Retina (tissue), 1 donor: ENCODE measurements at regions not wholly inside any gene's neighbourhood (a gene's known extent, or its start where the extent isn't known, plus 50 kb on each side); places are given as distances from the start of the nearest gene placed in this dataset.
A peak's percentile ranks its signal among the peaks of the same experiment; 100 is the strongest.

Experiments
- DNase-seq: peaks from one replicate; pipeline ENCODE4 v3.0.0-alpha.2; 2016

DNA sequence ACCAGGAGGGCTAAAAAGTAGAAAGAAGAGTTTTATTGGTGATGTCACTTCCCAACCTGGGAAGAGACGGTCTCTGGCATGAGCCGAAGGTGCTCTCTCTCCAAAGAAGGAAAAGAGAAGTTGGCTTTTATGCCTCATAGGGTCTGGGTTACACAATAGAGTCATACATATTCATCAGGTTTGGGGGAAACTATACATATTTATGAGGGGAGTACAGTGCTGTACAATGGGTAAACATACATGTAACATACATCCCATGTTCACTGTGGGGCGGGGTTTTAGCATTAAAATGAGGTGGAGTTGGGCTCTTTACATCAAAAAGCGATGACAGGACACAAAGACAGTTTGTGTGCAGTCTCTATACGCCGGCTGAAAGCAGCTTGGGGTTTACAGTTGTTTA, 701.7 kb downstream of the TYW1 start:
- DNase-seq: no peak

DNA sequence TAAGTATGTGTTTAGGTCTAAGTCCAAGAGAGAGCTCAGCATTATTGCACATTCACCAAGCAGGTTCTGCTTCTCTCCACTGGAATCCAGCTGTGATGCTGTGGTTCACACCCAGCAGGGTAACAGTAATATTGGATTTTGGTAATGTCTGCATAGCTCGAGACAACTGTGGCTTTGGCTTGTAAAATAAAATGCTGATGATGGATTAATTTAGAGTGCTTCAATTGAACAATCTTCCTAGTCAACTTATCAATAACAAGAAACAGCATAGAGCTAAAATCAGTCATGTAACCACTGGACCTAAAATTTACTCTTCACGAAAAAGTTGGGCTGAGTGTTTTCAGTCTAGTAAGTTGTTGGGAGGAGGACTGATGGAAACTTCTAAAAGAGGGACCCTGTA, 709.2 kb downstream of the TYW1 start:
- DNase-seq: no peak

DNA sequence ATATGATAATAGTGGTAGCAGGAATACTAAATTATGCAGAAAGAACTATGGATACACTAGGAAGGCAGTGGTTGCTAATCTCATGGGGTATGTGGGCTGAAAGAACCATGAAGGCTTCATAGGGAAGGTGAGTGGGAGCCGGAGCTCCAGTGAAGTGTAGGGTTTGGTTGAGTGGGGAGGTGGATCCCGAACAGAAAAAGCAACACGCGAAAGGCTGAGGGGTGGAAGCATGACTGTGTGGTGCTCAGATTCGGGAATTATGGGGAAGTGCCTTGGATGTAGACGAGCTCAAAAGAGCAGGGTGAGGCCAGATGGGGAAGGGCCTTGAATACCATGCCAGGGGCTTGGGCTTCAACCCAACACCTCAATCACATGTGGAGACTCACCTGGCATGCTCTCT, 715.1 kb downstream of the TYW1 start:
- DNase-seq: no peak

DNA sequence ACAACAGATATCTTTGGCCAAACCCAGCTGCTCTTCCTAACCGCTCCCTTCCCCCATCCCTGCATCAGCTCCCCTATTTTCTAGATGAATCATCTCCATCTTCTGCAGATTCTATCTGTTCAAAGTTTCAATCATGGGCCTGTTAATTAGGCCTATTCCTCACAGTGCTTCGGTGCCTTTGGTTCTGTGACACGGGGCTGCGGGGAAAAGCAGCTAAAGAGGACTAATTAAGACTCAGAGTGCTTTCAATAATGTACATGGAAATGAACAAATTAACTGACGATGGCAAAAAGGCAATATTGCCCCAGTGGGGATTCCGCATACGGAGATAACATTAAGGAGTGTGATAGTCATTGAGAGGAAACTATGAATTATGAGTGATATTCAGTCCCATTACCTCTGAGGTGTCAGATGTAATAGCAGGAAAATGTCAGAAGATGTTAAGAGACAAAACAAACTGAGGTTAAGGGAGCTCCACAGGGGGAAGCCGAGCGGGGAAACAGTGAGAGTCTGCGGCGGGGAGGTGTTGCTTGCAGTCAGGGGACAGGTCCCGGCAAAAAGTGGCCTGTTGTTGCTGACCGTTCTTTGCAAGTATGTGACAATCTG, 716.9 kb downstream of the TYW1 start:
- peak; percentile 32 for DNase-seq

DNA sequence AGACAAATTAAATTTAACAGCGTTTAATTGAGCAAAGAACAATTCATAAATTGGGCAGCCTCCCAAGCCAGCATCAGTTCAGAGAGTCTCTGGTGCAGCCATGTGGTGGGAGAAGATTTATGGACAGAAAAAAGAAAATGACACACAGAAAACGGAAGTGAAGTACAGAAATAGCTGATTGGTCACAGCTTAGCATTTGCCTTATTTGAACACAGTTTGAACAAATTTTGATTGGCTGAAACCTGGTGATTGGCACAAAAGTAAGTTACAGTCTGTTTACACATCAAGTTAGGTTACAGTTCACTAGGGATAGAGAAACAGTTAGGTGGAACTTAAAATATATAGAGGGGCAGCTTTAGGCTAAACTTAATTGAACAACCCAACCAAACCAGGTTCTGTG, 720.1 kb downstream of the TYW1 start:
- DNase-seq: no peak

DNA sequence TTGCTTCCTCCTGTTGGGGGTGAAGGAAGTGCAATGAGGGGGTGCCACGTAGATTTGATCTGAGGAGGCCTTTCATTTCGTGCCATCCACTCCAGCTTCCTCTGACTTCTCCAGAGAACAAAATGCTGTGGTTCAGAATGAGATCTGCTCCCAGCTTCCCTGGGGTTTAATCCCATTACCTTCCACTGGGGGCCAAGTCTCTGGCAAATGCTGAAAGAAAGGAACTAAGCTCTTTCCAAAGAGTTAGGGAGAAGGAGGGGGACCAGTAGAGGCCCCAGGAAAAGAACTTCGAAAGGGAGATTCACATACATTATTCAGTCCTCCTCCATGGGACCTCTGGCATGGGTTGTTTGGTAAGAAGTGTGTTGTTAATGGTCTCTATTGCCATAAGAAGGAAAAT, 727.0 kb downstream of the TYW1 start:
- DNase-seq: no peak

DNA sequence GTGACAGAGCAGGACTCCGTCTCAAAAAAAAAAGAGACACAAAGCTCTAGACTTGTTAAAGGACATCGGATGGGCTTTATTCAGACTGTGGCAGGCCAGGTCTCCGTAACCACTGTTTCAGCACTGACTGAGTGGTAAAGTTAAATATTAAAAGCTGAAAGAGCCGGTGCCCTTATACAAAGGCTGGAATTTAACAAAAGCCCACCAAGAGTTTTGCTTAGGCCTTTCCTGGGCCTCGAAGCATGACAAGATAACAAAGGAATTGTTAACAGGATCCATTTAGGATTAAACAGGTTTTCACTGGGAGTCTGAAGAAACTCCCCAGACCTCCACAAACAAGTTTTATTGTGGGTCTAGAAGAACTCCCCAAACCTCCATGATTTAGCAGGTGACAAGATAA, 727.8 kb downstream of the TYW1 start:
- no peak for DNase-seq

DNA sequence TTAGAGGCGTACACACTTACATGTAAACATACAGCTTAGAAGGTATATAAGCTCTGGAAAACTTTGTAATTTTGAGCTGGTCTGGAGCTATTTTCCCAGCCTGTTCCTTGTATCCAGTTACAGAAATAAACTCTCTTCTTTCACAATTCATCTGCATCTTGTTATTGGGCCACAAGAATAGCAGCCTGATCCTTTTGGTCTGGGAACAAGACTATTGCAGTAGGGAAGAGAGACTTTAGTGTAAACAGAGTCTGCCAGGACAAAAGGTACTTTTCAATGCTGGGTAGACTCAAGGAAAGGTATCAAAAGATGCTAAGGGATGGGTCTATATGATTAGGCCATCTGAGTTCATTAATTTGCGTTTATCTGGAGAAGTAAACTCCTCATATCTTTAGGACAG, 728.3 kb downstream of the TYW1 start:
- no peak for DNase-seq

DNA sequence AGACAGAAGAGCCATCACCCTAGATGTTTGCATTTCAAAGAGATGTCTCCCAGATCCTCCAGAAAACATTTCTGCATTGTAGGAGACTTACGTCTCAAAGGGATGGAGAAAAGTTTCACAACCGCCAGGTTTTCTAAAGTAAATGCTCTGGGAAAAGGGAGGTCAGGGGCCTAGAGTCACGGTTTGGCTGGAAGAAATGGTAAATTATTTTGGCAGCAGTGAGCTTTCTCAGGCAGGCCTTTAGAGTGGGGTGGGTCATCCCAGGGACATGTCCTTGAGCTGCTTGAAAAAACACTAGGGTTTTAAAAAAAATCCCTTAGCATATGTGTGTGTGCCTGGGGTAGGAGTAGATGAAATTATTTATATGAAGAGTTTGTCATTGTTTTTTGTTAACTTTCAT, 728.8 kb downstream of the TYW1 start:
- DNase-seq: no peak

DNA sequence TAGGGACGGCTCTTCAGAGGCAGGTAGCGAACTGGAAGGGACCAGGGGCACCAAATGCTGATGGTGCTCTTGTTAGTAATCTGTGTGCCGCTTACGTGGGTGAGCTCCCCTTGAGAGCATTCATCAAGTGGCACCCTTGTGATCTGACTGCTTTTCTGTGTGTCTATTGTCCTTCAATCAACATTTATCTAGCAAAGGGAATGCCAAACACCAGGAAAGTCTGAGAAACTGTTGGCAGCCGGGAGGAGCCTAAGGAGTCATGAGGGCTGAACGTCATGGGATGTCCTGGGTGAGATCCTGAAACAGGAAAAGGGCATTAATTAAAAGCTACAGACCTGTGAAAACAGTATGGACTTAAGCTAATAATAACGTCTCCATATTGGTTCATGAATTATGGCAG, 733.1 kb downstream of the TYW1 start:
- DNase-seq: no peak

DNA sequence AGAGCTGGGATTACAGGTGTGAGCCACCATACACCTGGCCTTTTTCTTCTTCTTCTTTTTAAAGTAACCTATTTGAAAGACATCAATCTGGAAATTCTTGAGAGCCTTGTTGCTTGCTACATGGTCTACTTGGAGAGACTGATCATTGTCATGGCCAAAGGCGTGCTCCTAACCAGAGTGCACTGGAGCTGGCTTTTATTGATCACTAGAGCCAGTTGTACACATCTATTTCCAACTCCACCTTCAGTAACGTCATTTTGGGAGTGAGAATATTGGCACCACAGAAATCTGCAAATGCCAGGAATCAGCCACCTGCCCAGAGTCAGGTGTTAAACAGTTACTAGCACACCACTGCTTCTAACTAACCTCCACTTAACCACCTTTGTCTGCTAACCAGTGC, 735.1 kb downstream of the TYW1 start:
- no peak for DNase-seq

DNA sequence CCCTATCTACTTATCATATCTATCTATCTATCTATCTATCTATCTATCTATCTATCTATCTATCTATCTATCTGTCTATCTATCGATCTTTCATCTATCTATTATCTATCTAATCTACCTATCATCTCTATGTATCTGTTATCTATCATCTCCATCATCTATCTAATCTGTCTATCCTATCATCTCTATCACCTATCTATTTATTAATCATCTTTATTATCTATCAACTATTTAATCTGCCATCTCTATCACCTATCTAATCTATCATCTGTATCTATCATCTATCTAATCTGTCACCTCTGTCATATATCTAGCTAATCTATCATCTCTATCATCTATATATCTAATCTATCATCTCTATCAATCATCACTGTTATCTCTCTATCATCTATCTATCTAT, 736.3 kb downstream of the TYW1 start:
- DNase-seq: no peak

DNA sequence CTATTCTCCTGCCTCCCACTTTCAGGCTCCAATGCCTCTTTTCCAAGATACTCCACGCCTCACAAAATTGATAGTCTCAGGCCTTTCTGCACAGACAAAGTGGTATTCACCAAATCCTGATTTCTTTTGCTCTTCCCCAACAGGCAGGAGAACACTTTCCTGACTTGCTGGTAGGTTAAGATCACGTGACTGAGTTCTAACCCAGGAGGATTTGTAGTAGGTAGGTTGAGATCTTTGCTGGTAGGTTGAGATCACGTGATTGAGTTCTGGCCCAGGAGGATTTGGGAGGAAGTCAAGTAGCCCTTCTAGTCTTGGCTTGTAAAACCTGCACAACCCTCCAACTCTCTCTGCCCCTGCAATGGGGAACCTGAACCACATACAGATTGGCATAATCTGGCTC, 741.5 kb downstream of the TYW1 start:
- DNase-seq: no peak

DNA sequence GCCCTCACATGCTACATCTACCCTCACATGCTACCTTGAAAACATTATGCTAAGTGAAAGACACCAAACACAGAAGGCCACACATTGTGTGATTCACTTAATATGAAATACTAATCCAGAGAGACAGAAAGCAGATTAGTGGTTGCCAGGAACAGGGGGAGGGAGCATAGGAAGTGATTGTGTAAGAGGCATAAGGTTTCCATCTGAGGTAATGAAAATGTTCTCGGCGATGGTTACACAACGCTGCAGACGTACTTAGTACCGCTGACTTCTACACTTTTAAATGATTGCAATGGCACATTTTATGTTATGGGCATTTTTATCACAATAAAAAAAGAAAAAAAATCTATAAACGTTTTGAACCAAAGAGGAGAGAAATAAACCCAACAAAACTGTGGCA, 742.3 kb downstream of the TYW1 start:
- DNase-seq: no peak

DNA sequence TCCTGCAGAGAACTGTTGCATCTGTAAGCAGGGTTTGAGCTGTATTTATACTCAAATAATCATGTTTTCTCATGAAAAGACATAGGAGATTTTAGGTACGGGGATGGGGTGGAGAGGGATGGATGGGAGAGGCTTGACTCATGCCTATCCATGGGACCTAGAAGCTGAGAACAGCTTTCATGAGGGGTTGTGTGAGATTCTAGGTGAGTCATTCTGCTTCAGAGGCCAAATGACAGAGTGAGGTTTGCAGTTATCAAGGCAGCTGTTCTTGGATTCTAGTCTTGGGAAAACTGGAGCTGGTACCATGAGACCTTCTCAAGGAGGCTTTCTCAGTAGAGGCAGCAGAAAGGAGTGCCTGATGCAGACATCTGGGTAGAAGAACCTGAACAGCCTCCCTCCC, 746.9 kb downstream of the TYW1 start:
- DNase-seq: no peak

DNA sequence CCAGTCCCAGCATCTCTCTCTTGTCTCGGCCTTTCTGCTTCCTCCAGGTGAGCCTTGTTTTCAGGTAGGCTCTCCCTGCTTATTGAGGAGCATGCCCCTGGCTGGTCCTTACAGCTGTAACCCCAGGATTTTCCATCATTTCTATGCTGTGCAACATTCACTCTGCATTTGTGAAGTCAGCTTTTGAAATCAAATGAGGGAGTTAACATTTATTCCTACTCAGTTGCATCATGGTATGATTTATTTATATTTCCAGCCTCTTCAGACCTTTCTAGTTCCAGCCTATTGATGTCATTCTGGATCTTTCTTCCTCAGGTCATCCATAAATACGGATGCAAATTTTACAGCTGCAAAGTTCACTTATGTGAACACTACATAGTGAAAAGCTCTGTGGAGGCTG, 755.6 kb downstream of the TYW1 start:
- no peak for DNase-seq

DNA sequence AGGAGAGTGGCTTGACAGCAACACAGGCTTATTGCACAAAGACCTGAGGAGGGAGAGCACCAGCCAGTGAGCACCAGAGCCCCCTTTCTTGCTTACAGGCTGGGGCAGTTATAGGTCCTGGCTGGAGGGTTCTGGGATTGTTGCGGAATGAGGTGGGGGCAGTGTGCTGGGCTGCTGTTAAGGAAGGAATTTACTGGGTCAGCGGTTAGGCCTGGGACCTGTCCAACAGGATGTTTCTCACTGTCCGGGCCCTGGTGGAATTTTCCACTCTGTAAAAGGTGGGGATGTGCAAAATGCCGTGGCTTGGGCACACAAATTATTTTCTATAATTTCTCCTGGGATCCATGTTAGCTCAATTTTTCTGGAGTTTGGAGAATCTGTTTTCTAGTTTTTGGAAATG, 757.3 kb downstream of the TYW1 start:
- no peak for DNase-seq

DNA sequence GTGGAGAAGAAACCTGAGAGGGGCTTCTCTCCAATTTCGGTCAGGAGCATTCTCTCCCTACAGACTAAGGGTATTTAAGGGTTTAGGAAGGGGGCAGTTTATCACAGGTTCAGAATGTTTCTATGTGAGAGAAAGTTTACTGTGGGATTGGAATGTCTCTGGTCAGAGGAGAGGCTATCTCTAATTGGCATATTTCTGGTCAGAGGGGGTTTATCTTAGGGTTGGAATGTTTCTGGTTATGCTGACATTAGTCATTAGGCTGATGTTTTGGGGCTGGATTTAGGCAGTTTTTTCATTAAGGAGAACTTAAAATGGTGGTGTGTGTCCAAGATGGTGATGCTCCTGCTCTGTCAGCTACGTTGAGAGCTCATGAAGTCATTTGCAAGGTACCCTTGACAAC, 758.0 kb downstream of the TYW1 start:
- DNase-seq: no peak

DNA sequence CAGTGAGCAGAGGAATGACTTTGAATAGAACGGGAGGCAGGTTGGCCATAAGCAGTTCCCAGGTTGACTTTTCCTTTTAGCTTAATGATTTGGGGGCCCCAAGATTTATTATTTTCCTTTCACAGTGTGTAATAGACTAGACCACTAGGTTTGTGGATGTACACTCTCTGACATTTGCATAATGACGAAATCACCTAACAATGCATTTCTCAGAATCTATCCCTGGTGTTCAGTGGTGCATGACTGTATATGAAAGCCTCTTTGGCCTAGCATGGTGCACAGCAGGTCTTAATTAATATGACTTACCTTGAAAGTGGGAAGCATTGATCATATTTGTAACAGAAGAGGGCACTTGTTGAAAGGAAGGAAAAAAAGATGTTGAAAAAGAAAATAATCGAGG, 761.9 kb downstream of the TYW1 start:
- peak; percentile 7 for DNase-seq

DNA sequence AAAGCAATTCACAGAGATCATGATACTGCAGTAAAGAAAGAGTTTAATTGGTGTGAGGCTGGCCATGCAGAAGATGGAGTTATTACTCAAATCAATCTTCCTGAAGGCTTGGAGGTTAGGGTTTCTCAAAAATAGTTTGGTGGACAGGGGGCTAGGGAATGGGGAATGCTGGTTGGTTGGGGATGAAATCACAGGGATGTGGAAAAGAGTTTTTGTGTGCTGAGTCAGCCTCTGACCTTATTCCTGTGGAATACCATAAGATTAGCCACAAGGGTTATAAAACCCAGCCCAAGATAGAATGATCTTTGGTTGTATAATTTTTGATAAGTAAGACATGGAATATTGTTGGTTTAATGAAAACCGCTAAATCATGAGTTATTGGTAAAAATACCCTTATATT, 764.3 kb downstream of the TYW1 start:
- no peak for DNase-seq

DNA sequence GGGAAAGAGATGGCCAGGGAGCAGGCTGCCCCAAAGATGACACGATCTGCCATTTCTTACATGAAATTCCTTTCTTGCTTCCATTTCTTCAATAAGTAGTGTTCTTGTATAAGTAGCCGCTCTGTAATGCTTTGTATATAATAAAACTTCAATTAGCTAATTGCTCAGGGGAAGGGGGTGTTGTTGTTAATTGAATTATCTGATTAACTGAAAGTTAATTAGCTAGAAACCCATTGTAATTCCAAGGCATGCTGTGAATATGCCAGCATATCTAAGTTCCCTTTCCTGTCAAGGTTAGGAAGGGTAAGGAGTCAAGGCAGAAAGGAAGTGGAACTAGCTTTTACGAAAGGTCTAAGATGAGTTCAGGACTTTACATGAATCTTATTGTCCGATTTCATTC, 765.9 kb downstream of the TYW1 start:
- DNase-seq: no peak

DNA sequence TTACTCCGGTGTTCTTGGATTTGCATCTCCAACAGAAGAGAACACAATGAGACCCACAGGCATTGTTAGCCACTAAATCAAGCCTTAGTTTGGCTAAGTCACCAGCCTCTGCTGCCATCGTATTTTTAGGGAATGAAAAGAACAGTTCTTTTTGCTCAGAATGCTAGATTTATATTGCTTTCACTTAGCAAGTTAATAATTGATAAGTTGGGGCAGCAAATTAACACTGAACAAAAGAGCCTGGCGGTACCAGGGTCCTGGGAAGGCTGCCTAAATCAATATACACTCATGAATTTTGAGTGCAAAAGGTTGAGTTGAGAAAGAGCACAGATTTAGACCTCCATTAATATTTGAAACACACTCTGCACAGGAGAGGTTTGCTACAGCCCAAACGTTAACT, 767.7 kb downstream of the TYW1 start:
- peak; percentile 17 for DNase-seq

DNA sequence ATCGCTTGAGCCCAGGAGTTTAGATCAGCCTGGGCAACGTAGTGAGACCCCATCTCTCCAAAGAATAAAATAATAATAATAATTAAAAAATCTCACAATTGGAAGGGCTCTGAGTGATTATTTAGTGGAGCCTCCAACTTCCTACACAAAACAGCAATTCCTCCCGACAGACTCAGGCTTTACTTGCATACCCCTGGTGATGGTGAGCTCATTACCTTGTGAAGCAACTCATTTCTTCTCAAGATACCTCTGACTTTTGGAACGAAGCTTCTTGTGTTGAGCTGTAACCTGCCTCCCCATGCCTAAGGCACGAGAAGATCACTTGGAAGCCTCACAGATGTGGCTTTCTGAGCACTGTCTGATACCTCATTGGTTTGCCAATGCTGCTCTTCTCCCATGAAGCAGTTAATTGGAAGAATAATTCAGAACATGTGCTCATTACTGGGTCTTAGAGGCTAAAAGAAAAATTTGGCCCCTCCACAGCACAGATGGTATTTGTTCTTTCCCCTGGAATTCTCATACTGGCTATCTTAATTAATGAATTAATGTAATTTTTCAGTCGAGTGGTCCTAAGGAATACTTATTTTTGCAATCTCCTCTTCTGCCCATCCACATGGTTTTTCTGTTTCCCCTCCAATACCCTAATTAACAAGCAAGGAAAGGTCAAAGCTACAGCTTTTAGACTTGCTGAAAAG, 769.0 kb downstream of the TYW1 start:
- peak; percentile 44 for DNase-seq

DNA sequence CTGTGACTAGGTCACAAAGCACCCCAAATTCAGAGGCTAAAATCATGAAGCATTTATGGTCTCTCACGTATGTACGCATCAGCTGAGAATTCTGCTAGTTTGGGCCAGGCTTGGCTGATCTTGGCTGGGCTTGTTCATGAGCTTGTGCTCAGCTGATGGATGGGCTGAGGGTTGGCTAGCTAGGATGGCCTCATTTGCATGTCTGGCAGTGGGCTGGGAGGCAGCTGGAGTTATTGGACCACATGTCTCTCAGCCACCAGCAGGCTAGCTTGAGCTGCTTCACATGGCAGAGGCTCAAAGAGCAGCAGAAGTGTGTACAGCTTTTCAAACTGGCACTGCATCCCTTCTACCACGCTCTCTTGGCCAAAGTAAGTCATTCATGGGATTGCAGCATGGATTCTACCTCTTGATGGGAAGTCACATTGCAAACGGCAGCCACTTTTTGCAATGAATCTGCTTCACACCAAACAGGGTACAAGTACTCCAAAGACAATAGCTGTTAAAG, 770.3 kb downstream of the TYW1 start:
- no peak for DNase-seq
